ENCODE measurements at regions not wholly inside any gene's neighbourhood (a gene's known extent, or its start where the extent isn't known, plus 50 kb on each side); places are given as distances from the start of the nearest gene placed in this dataset.

GRCh38 chr21:19350286-19350685 lies 946.7 kb upstream of the TMPRSS15 start:
- Histone ChIP-seq H3K9ac (ENCODE audit: low read depth, low read length) (no peak overlapping the region), H3K9me3 (ENCODE audit: insufficient read depth, low read depth, low read length) (no peaks in the 10 kb centered on the region), H3K4me3 (ENCODE audit: low read length) (no peak overlapping the region), H3K27me3 (ENCODE audit: insufficient read depth, low read length) (no peaks in the 10 kb centered on the region), H3K27ac (ENCODE audit: low read depth, low read length) (no peak overlapping the region), H3K4me1 (ENCODE audit: insufficient read depth, low read length) (no peaks in the 10 kb centered on the region; the same call in 1 of the 2 replicates), H3K36me3 (ENCODE audit: insufficient read depth, low read length) (no peaks in the 10 kb centered on the region)

- no peaks in the 10 kb centered on the region for H3K27me3 ChIP-seq (ENCODE audit: insufficient read depth, low read length)
- no peaks in the 10 kb centered on the region for H3K36me3 ChIP-seq (ENCODE audit: insufficient read depth, low read length)
- H3K9me3 ChIP-seq (ENCODE audit: insufficient read depth, low read depth, low read length): no peaks in the 10 kb centered on the region
- 94% methylated on average over 2 of the region's 2 CpGs for WGBS
- no peak overlapping the region for H3K4me3 ChIP-seq (ENCODE audit: low read length)
- H3K9ac ChIP-seq (ENCODE audit: low read depth, low read length): no peak overlapping the region
- no peak overlapping the region for H3K27ac ChIP-seq (ENCODE audit: low read depth, low read length)
- no peaks in the 10 kb centered on the region; the same call in 1 of the 2 replicates for H3K4me1 ChIP-seq (ENCODE audit: insufficient read depth, low read length)
These were observed 949.7 kb upstream of the TMPRSS15 start for GRCh38 chr21:19353256-19353655.

- Histone ChIP-seq H3K9ac (ENCODE audit: low read depth, low read length) (no peak overlapping the region), H3K9me3 (ENCODE audit: insufficient read depth, low read depth, low read length) (no peaks in the 10 kb centered on the region), H3K4me3 (ENCODE audit: low read length) (no peak overlapping the region), H3K27me3 (ENCODE audit: insufficient read depth, low read length) (no peaks in the 10 kb centered on the region), H3K36me3 (ENCODE audit: insufficient read depth, low read length) (no peaks in the 10 kb centered on the region), H3K27ac (ENCODE audit: low read depth, low read length) (no peak overlapping the region), H3K4me1 (ENCODE audit: insufficient read depth, low read length) (no peaks in the 10 kb centered on the region)
- 86% methylated on average over 1 of the region's 1 CpG for whole genome bisulfite sequencing
These were observed 965.4 kb upstream of the TMPRSS15 start for GRCh38 chr21:19368944-19369343.

GRCh38 chr21:19392390-19392789 lies 988.8 kb upstream of the TMPRSS15 start:
- Histone ChIP-seq H3K4me3 (ENCODE audit: low read length) (no peak overlapping the region), H3K27me3 (ENCODE audit: insufficient read depth, low read length) (no peaks in the 10 kb centered on the region), H3K4me1 (ENCODE audit: insufficient read depth, low read length) (no peaks in the 10 kb centered on the region), H3K9me3 (ENCODE audit: insufficient read depth, low read depth, low read length) (no peaks in the 10 kb centered on the region), H3K9ac (ENCODE audit: low read depth, low read length) (no peak overlapping the region), H3K36me3 (ENCODE audit: insufficient read depth, low read length) (no peaks in the 10 kb centered on the region), H3K27ac (ENCODE audit: low read depth, low read length) (no peak overlapping the region)
- WGBS: 79% methylated on average over 3 of the region's 4 CpGs

GRCh38 chr21:19400223-19400770 lies 996.7 kb upstream of the TMPRSS15 start:
- H3K4me1 ChIP-seq (ENCODE audit: insufficient read depth, low read length): no peaks in the 10 kb centered on the region
- no peaks in the 10 kb centered on the region for H3K27me3 ChIP-seq (ENCODE audit: insufficient read depth, low read length)
- WGBS: 83% methylated on average over 1 of the region's 5 CpGs
- no peak overlapping the region for H3K4me3 ChIP-seq (ENCODE audit: low read length)
- H3K9me3 ChIP-seq (ENCODE audit: insufficient read depth, low read depth, low read length): no peaks in the 10 kb centered on the region
- no peak overlapping the region for H3K27ac ChIP-seq (ENCODE audit: low read depth, low read length)
- no peak overlapping the region for H3K9ac ChIP-seq (ENCODE audit: low read depth, low read length)
- H3K36me3 ChIP-seq (ENCODE audit: insufficient read depth, low read length): no peaks in the 10 kb centered on the region

- Histone ChIP-seq H3K36me3 (ENCODE audit: insufficient read depth, low read length) (no peaks in the 10 kb centered on the region), H3K4me3 (ENCODE audit: low read length) (no peak overlapping the region), H3K9me3 (ENCODE audit: insufficient read depth, low read depth, low read length) (no peaks in the 10 kb centered on the region), H3K27ac (ENCODE audit: low read depth, low read length) (no peak overlapping the region), H3K27me3 (ENCODE audit: insufficient read depth, low read length) (no peaks in the 10 kb centered on the region), H3K4me1 (ENCODE audit: insufficient read depth, low read length) (no peaks in the 10 kb centered on the region), H3K9ac (ENCODE audit: low read depth, low read length) (no peak overlapping the region)
These were observed 999.3 kb upstream of the TMPRSS15 start for GRCh38 chr21:19402870-19403269.

- H3K4me1 ChIP-seq (ENCODE audit: insufficient read depth, low read length): no peaks in the 10 kb centered on the region
These were observed 1001.7 kb upstream of the TMPRSS15 start for GRCh38 chr21:19405326-19405725.

GRCh38 chr21:19420565-19420964 lies 1017.0 kb upstream of the TMPRSS15 start:
- no peaks in the 10 kb centered on the region for H3K36me3 ChIP-seq (ENCODE audit: insufficient read depth, low read length)
- no peaks in the 10 kb centered on the region for H3K4me1 ChIP-seq (ENCODE audit: insufficient read depth, low read length)
- 93% methylated on average over 3 of the region's 3 CpGs for WGBS
- no peaks in the 10 kb centered on the region for H3K27me3 ChIP-seq (ENCODE audit: insufficient read depth, low read length)
- no peak overlapping the region for H3K9ac ChIP-seq (ENCODE audit: low read depth, low read length)
- 0 out of 2 replicates have a peak, but pooled peaks cover 4% of the 10 kb centered on the region for H3K9me3 ChIP-seq (ENCODE audit: insufficient read depth, low read depth, low read length)
- H3K27ac ChIP-seq (ENCODE audit: low read depth, low read length): no peak overlapping the region
- H3K4me3 ChIP-seq (ENCODE audit: low read length): no peak overlapping the region

More at GRCh38 chr21:19405326-19405725, 1001.7 kb upstream of the TMPRSS15 start:
- no peak overlapping the region for H3K4me3 ChIP-seq (ENCODE audit: low read length)
- H3K9ac ChIP-seq (ENCODE audit: low read depth, low read length): no peak overlapping the region
- 96% methylated on average over 2 of the region's 2 CpGs for WGBS
- no peaks in the 10 kb centered on the region for H3K9me3 ChIP-seq (ENCODE audit: insufficient read depth, low read depth, low read length)
- H3K36me3 ChIP-seq (ENCODE audit: insufficient read depth, low read length): no peaks in the 10 kb centered on the region
- no peak overlapping the region for H3K27ac ChIP-seq (ENCODE audit: low read depth, low read length)
- no peaks in the 10 kb centered on the region for H3K27me3 ChIP-seq (ENCODE audit: insufficient read depth, low read length)

- Histone ChIP-seq H3K9me3 (ENCODE audit: insufficient read depth, low read depth, low read length) (no peaks in the 10 kb centered on the region), H3K9ac (ENCODE audit: low read depth, low read length) (no peak overlapping the region), H3K4me3 (ENCODE audit: low read length) (no peak overlapping the region), H3K27me3 (ENCODE audit: insufficient read depth, low read length) (no peaks in the 10 kb centered on the region), H3K36me3 (ENCODE audit: insufficient read depth, low read length) (no peaks in the 10 kb centered on the region), H3K4me1 (ENCODE audit: insufficient read depth, low read length) (no peaks in the 10 kb centered on the region), H3K27ac (ENCODE audit: low read depth, low read length) (no peak overlapping the region)
- 90% methylated on average over 2 of the region's 4 CpGs for WGBS
These were observed 1030.0 kb upstream of the TMPRSS15 start for GRCh38 chr21:19433623-19434022.

GRCh38 chr21:19440792-19441655 lies 1037.4 kb upstream of the TMPRSS15 start:
- Histone ChIP-seq H3K27ac (ENCODE audit: low read depth, low read length) (no peak overlapping the region), H3K27me3 (ENCODE audit: insufficient read depth, low read length) (no peaks in the 10 kb centered on the region), H3K9ac (ENCODE audit: low read depth, low read length) (no peak overlapping the region), H3K4me1 (ENCODE audit: insufficient read depth, low read length) (no peaks in the 10 kb centered on the region), H3K36me3 (ENCODE audit: insufficient read depth, low read length) (no peaks in the 10 kb centered on the region), H3K4me3 (ENCODE audit: low read length) (no peak overlapping the region), H3K9me3 (ENCODE audit: insufficient read depth, low read depth, low read length) (no peaks in the 10 kb centered on the region)
- 96% methylated on average over 10 of the region's 10 CpGs for WGBS

- no peak overlapping the region for H3K9ac ChIP-seq (ENCODE audit: low read depth, low read length)
- WGBS: 92% methylated on average over 1 of the region's 1 CpG
- H3K9me3 ChIP-seq (ENCODE audit: insufficient read depth, low read depth, low read length): no peaks in the 10 kb centered on the region
- H3K4me1 ChIP-seq (ENCODE audit: insufficient read depth, low read length): peaks cover 9% of the 10 kb centered on the region; the same call in 1 of the 2 replicates
- H3K36me3 ChIP-seq (ENCODE audit: insufficient read depth, low read length): no peaks in the 10 kb centered on the region
- H3K4me3 ChIP-seq (ENCODE audit: low read length): no peak overlapping the region
- H3K27me3 ChIP-seq (ENCODE audit: insufficient read depth, low read length): no peaks in the 10 kb centered on the region
- H3K27ac ChIP-seq (ENCODE audit: low read depth, low read length): no peak overlapping the region
These were observed 1054.7 kb upstream of the TMPRSS15 start for GRCh38 chr21:19458295-19458694.

Measured in HUES64 (cell line).